ENCODE measurements at regions not wholly inside any gene's neighbourhood (a gene's known extent, or its start where the extent isn't known, plus 50 kb on each side); places are given as distances from the start of the nearest gene placed in this dataset.
"Not testable (repeated sequence)": the region's sequence is repeated elsewhere in the genome, so short reads cannot be mapped to it uniquely, and the experiment has no call there.

- peak in 3 of 4 donors; percentile 19 to 52 (median 47) for ATAC-seq
- intact Hi-C loops (cut with DNase I); H3K4me1 ChIP-seq; H3K27ac ChIP-seq; H3K4me3 ChIP-seq; H3K27me3 ChIP-seq; H3K9me3 ChIP-seq; DNase-seq; H3K36me3 ChIP-seq: not testable (repeated sequence)
- no CpG with 5 or more reads among the region's 46 CpGs for WGBS (ENCODE audit: insufficient coverage, low coverage, low lambda C conversion rate, missing lambda C conversion rate)
These were observed 295.9 kb upstream of the SPATA31A3 start for GRCh38 chr9:67288117-67288735.

- H3K4me3 ChIP-seq; H3K9me3 ChIP-seq; H3K4me1 ChIP-seq; H3K36me3 ChIP-seq; H3K27ac ChIP-seq; DNase-seq; intact Hi-C loops (cut with DNase I); H3K27me3 ChIP-seq; ATAC-seq: not testable (repeated sequence)
- no CpG with 5 or more reads among the region's 6 CpGs for WGBS (ENCODE audit: insufficient coverage, low coverage, low lambda C conversion rate, missing lambda C conversion rate)
These were observed 291.9 kb upstream of the SPATA31A3 start for GRCh38 chr9:67284299-67284698.

- ATAC-seq; H3K27ac ChIP-seq; H3K27me3 ChIP-seq; H3K4me3 ChIP-seq; H3K36me3 ChIP-seq; DNase-seq; H3K4me1 ChIP-seq; H3K9me3 ChIP-seq; intact Hi-C loops (cut with DNase I): not testable (repeated sequence)
- WGBS (ENCODE audit: insufficient coverage, low coverage, low lambda C conversion rate, missing lambda C conversion rate): no CpG with 5 or more reads among the region's 4 CpGs
These were observed 289.2 kb upstream of the SPATA31A3 start for GRCh38 chr9:67281574-67281973.

- DNase-seq; H3K27me3 ChIP-seq; ATAC-seq; intact Hi-C loops (cut with DNase I); H3K4me3 ChIP-seq; H3K4me1 ChIP-seq; H3K9me3 ChIP-seq; H3K36me3 ChIP-seq; H3K27ac ChIP-seq: not testable (repeated sequence)
- no CpG with 5 or more reads among the region's 1 CpG for WGBS (ENCODE audit: insufficient coverage, low coverage, low lambda C conversion rate, missing lambda C conversion rate)
These were observed 277.3 kb upstream of the SPATA31A3 start for GRCh38 chr9:67269692-67270091.

GRCh38 chr9:67257894-67258293 is 265.5 kb upstream of the SPATA31A3 start:
- ATAC-seq; H3K9me3 ChIP-seq; intact Hi-C loops (cut with DNase I); H3K36me3 ChIP-seq; H3K4me1 ChIP-seq; H3K4me3 ChIP-seq; DNase-seq; H3K27me3 ChIP-seq; H3K27ac ChIP-seq: not testable (repeated sequence)
- WGBS (ENCODE audit: insufficient coverage, low coverage, low lambda C conversion rate, missing lambda C conversion rate): no CpG with 5 or more reads among the region's 6 CpGs

- H3K4me1 ChIP-seq; H3K27ac ChIP-seq; intact Hi-C loops (cut with DNase I); H3K9me3 ChIP-seq; H3K36me3 ChIP-seq; DNase-seq; ATAC-seq; H3K4me3 ChIP-seq; H3K27me3 ChIP-seq: not testable (repeated sequence)
- WGBS (ENCODE audit: insufficient coverage, low coverage, low lambda C conversion rate, missing lambda C conversion rate): no CpG with 5 or more reads among the region's 1 CpG
These were observed 256.6 kb upstream of the SPATA31A3 start for GRCh38 chr9:67248967-67249366.

- H3K27ac ChIP-seq; H3K4me1 ChIP-seq; ATAC-seq; H3K4me3 ChIP-seq; intact Hi-C loops (cut with DNase I); H3K9me3 ChIP-seq; H3K36me3 ChIP-seq; H3K27me3 ChIP-seq: not testable (repeated sequence)
- WGBS (ENCODE audit: insufficient coverage, low coverage, low lambda C conversion rate, missing lambda C conversion rate): 93% methylated on average over 13 of the region's 16 CpGs
- DNase-seq: peak in 2 of 3 donors; percentile 2 to 7
These were observed 219.7 kb upstream of the SPATA31A3 start for GRCh38 chr9:67212073-67212472.

GRCh38 chr9:67210842-67211241 is 218.5 kb upstream of the SPATA31A3 start:
- H3K27ac ChIP-seq; H3K9me3 ChIP-seq; H3K4me3 ChIP-seq; DNase-seq; H3K4me1 ChIP-seq; intact Hi-C loops (cut with DNase I); H3K27me3 ChIP-seq; H3K36me3 ChIP-seq; ATAC-seq: not testable (repeated sequence)
- WGBS (ENCODE audit: insufficient coverage, low coverage, low lambda C conversion rate, missing lambda C conversion rate): 65% methylated on average over 1 of the region's 3 CpGs

- H3K4me3 ChIP-seq; H3K36me3 ChIP-seq; DNase-seq; H3K9me3 ChIP-seq; intact Hi-C loops (cut with DNase I); H3K4me1 ChIP-seq; ATAC-seq; H3K27me3 ChIP-seq; H3K27ac ChIP-seq: not testable (repeated sequence)
- WGBS (ENCODE audit: insufficient coverage, low coverage, low lambda C conversion rate, missing lambda C conversion rate): 40% methylated on average over 1 of the region's 6 CpGs
These were observed 216.6 kb upstream of the SPATA31A3 start for GRCh38 chr9:67208831-67209437.

GRCh38 chr9:67196135-67196534 is 203.8 kb upstream of the SPATA31A3 start:
- DNase-seq; H3K36me3 ChIP-seq; H3K27me3 ChIP-seq; H3K27ac ChIP-seq; H3K4me3 ChIP-seq; ATAC-seq; intact Hi-C loops (cut with DNase I); H3K4me1 ChIP-seq; H3K9me3 ChIP-seq: not testable (repeated sequence)
- 64% methylated on average over 5 of the region's 7 CpGs for WGBS (ENCODE audit: insufficient coverage, low coverage, low lambda C conversion rate, missing lambda C conversion rate)

- H3K27ac ChIP-seq; H3K27me3 ChIP-seq; DNase-seq; H3K4me3 ChIP-seq; H3K9me3 ChIP-seq; H3K4me1 ChIP-seq; ATAC-seq; H3K36me3 ChIP-seq; intact Hi-C loops (cut with DNase I): not testable (repeated sequence)
- no CpG with 5 or more reads among the region's 8 CpGs for WGBS (ENCODE audit: insufficient coverage, low coverage, low lambda C conversion rate, missing lambda C conversion rate)
These were observed 203.0 kb upstream of the SPATA31A3 start for GRCh38 chr9:67195357-67195756.

GRCh38 chr9:67179185-67179584 is 186.8 kb upstream of the SPATA31A3 start:
- ATAC-seq; H3K36me3 ChIP-seq; H3K4me1 ChIP-seq; H3K27me3 ChIP-seq; H3K9me3 ChIP-seq; H3K4me3 ChIP-seq; intact Hi-C loops (cut with DNase I); H3K27ac ChIP-seq: not testable (repeated sequence)
- WGBS (ENCODE audit: insufficient coverage, low coverage, low lambda C conversion rate, missing lambda C conversion rate): 51% methylated on average over 2 of the region's 2 CpGs
- DNase-seq: peak in 1 of 3 donors; percentile 11
